Iris pigment epithelial cell (primary cell): ENCODE measurements at regions not wholly inside any gene's neighbourhood (a gene's known extent, or its start where the extent isn't known, plus 50 kb on each side); places are given as distances from the start of the nearest gene placed in this dataset.
"Not testable (repeated sequence)": the region's sequence is repeated elsewhere in the genome, so short reads cannot be mapped to it uniquely, and the experiment has no call there.

Source experiments
- DNase-seq: peaks from one replicate; pipeline ENCODE4 v3.0.0-alpha.2; 2011; ENCODE audit warnings: low read depth

DNA sequence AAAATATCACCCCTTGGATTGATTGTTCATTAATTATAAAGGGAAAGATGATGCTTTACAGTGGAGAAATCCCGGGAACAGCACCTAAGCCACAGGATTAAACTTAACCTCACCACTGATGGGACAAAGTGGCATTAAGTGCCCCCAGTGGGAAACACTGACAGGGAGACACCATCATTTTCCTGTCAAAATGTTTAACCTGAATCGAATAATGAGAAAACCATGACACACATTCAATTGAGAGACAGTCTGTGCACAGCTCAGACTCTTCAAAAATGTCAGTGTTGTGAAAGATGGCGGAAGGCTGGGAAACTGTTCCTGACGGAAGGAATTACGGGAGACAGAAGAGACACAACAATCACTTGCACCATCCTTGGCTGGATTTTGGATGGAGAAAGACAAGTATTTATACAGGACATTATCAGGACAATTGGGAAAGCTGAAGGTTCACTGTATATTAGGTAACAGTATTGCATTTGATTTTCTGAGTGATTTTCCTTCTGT, 111.8 kb upstream of the ASB18 start:
- DNase-seq, result no peak

DNA sequence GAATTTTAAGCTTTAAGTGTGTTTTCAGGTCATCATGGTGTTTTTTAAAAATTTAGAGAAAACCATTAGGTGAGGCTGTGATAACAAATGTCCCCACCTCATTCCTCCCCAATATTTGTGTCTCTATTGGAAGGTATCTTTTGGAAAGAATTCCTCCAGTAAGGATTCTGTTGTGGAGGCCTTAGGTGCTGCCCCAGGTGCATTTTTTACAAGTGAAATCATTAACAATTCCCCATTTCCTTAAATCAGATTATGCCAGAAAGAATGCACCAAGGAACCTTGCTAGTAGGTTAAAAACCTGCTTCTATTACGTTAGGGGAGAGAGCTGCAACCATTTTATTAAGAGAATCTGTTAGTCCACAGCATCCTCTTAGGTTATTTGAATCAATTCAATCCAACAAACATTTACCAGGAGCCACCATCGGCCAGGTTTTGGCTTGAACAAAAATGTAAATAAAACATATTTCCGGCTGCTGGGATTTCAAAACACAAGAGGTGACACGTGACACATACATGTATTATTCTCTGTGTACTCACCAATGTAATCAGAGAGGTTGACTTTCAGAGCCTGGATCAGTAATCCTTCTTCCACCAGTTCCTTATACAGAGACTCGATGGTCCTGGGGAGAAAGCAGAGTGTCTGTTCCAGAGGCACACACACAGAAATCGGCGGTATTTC, 112.5 kb upstream of the ASB18 start:
- DNase-seq, result no peak

DNA sequence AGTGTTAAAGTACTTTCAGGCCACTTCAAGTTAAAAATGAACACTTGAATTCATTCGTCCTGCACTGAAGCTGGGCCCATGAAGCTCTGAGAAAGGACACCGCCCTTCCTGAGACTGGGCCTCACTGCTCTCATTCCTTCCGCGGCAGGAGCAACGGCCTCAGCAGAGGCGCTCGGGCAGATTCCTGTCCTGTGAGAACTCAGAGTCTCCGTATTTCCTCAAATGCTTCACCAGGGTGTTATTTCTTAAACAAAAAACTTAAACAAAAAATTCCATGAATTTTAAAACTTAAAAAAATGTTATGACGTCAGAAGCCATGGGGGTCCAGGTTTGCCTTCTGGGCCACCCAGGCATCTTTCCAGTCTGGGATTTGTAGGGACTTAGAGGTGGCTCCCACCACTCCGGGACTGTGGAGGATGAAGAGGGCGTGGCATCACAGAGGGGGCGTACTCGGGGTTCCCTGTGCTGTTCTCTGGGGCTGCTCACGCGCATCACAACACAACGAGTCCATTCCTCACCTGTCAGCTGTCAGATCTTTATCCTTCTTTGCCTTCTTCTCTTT, 115.9 kb upstream of the ASB18 start:
- DNase-seq, result no peak

DNA sequence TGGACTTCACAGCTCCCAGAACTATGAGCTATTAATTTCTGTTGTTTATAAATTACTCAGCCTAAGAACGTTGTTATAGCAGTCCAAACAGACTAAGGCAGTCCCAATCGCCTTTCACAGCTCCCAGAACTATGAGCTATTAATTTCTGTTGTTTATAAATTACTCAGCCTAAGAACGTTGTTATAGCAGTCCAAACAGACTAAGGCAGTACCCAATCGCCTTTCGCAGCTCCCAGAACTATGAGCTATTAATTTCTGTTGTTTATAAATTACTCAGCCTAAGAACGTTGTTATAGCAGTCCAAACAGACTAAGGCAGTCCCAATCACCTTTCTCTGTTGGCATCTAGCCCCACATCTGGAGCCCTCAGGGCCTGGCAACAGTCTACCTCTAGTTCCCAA, 117.0 kb upstream of the ASB18 start:
- not testable (repeated sequence) for DNase-seq

DNA sequence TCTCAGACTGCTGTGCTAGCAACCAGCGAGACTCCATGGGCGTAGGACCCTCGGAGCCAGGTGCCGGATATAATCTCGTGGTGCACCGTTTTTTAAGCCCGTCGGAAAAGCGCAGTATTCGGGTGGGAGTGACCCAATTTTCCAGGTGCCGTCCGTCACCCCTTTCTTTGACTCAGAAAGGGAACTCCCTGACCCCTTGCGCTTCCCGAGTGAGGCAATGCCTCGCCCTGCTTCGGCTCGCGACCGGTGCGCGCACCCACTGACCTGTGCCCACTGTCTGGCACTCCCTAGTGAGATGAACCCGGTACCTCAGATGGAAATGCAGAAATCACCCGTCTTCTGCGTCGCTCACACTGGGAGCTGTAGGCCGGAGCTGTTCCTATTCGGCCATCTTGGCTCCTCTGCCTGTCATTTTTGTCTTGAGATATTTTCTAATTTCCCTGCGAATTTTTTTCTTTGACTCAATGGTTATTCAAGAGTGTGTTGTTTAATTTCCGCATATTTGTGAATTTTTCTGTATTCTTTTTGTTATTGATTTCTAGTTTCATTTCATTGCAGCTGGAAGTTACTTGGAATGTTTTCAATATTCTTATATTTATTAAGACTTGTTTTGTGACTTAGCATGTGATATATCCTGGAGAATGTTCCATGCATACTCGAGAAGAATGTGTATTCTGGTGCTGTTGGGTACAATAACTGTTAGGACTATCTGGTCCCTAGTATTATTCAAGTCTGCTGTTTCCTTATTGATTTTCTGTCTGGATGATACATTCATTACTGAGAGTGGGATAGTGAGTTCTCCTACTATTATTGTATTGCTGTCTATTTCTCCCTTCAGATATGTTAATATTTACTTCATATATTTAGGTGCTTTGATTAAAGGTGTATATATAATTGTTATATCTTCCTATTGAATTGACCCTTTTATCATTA, 125.3 kb upstream of the ASB18 start:
- DNase-seq, result not testable (repeated sequence)

DNA sequence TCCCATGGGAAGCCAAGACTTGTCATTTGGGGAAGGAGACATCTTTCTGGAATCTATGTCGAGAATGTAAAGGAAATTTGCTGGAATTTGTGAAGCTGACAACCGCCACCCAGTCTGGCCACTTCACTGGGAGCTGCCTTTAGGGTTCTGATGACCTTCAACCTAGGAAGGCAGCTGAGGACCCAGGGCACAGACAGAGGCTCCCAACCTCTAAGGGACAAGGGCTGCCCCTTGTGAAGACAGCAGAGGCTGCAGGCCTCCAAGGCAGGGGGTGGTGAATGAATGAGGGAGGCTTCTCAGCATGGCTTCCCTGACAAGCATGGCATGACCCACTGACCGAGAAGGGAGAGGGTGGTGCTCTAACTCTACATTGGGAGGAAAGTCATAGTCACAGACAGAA, 128.9 kb upstream of the ASB18 start:
- no peak for DNase-seq

DNA sequence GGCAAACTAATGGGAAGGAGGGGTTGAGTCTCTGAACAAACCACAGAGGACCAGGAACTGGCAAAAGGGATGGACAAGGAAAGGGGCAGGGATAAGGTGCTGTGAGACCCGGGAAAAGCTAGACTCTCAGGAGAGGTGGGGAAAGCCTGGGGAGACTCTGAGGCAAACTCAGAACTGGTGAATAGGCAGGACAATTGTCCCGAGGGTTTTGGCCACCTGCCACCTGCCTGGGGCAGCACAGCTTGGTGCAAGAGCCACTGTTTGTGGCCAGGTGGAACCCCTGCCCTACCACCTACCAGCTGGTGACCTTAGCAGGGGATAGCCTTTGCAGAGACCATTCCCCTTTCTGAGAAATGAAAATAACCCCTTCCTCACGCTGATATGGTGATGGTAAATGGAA, 129.4 kb upstream of the ASB18 start:
- no peak for DNase-seq

DNA sequence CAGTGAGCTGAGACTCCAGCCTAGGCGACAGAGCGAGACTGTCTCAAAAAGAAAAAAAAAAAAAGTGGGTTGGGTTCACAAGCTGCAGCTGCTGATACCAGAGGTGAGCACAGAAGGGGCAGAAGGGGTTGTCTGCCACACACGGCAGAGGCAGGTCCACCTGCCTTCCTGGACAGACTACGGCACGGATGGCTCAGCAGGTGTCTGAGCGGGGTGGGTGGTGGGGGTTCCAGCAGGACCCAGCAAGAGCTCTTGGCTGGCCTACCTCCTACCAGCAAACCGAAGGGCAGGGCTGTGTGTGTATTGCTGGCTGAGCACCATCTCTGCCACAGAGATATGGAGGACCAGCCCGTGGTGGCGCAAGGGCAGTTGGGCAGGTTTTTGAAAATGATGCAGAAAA, 130.4 kb upstream of the ASB18 start:
- DNase-seq, result no peak

DNA sequence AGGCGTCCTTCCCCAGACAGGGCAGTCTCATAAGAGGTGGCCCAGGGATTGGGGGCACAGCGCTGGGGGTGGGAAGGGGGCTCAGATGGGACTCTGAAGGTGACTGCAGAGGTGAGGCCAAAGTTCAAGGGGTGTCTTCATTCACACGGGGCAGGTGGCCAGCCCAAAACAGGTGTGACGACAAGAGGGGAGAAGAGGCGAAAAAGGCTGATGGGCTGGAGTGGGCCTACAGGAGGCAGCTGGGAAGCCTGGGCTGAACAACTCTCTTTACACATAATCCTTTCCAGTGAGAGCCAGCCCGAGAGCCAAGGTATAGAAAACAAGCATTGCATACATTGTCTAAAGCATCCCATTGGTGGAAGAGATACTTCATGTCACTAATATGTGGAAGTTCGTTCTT, 130.9 kb upstream of the ASB18 start:
- DNase-seq, result no peak

DNA sequence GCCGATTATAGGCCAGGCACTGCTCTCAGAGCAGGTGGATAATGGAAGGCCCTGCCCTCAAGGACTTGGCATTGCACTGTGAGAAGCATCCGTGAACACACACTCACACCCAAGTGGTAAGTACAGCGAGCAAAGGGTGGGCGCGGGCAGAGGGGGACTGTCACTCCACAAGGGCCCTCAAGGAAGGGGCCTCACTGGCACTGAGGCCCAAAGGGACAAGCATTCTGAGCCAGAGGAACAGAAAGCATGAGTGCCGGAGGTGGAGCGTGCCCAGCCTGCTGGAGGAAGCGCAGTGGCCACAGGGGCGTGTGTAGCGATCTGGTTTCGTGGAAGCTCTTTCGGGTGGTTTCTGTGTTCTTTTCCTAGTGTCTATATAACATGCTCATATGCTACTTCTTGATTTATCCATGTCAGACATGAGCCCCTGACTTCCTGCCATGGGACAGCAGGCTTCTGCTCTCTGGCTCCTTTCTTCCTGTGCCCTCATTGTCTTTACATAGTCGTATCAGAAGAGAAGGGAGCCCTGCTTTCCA, 132.7 kb upstream of the ASB18 start:
- DNase-seq, result no peak

DNA sequence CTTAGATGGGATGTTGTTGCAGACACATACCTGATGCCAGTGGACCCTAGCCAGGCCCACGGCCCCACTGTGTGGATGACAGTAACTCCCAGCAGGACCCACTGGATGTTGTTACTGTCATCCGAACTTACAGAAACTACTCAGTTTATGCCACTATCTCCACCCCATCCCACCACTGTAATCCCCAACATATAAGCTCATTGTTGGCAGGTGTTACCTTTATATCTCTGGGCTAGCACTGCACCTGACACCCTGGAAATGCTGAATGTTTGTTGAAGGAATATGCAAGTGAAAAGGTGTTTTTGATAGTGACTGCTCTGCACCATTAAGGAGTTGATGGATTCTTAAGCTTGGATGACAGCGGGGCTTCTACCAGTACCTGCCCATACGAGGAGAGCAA, 133.5 kb upstream of the ASB18 start:
- no peak for DNase-seq

DNA sequence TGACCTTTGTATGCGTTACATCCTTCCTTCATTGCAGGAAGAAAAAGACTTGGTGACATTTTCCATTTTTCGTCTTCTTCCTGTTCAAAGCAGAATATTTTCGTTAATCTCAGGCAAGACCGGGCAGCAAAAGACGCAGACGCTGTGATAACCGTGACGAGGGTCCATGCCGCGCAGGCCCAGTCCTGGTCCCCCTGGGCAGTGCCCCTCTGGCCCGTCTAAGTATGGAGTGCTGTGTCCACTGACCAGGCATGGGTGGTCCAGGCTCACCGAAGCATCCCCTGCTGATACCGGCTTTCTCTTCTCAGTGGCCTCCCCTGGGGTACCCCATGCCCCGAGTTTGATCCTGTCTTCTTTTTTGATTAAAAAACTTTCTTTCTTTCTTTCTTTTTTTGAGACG, 135.2 kb upstream of the ASB18 start:
- DNase-seq, result no peak

DNA sequence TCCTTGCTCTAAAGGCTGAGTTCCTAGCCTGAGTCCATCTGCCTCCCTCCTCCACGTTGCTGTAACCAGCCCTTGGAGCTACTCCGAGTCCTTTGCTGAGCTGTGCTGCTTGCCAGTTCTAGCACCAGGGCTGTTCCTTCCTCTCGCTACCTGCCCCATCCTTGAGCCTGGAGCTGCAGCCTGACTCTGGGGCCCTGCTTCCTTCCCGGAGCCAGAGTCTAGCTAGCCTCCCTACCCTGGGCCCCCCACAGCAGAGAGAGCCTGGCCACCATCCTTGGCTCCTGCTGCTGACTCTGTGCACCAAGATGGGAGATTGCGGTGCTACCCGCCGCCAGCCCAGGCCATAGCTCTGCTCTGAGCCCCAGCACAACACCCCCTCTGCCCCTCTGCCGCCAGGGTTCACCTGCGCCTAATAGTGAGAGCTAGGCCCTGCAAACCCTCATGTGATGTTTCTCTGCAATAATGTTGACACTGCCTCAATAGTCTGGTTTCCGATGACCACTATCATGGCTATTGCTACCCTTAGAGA, 135.9 kb upstream of the ASB18 start:
- no peak for DNase-seq

DNA sequence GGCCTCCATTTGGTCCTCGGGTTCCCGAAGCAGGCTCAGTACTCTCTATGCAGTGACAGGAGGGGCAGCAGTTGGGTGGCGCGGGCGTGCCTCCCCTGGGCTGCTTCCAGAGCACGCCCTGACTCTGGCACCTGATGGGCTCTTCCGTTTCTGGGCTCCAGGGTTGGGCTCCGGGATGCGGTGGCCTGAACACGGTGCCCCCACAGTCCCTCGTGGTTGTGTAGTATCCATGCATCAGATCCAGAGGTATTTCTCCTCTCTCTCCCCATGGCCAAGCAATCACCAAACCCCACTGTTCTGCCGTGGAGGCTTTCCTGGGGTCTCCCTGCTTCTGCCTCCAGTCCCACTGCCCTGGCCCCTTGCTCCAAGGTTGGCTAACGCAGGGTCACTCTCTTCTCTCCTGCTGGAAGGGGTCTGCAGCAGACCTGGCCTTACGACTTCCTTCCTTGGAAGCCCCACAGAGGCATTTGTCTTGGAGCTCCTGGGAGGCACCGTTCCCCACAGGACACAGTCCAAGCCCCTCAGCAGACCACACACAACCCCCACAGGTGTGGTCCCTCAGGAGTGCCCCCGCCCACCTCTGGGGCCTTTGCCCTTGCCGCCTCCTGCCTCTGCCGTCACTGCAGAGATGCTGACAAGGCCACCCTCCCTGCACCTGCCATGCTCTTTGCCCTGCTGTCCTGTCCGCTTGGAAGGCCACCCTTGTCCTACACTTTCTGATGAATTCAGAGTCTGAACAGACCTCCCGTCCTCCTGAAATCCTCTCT, 136.6 kb upstream of the ASB18 start:
- no peak for DNase-seq

DNA sequence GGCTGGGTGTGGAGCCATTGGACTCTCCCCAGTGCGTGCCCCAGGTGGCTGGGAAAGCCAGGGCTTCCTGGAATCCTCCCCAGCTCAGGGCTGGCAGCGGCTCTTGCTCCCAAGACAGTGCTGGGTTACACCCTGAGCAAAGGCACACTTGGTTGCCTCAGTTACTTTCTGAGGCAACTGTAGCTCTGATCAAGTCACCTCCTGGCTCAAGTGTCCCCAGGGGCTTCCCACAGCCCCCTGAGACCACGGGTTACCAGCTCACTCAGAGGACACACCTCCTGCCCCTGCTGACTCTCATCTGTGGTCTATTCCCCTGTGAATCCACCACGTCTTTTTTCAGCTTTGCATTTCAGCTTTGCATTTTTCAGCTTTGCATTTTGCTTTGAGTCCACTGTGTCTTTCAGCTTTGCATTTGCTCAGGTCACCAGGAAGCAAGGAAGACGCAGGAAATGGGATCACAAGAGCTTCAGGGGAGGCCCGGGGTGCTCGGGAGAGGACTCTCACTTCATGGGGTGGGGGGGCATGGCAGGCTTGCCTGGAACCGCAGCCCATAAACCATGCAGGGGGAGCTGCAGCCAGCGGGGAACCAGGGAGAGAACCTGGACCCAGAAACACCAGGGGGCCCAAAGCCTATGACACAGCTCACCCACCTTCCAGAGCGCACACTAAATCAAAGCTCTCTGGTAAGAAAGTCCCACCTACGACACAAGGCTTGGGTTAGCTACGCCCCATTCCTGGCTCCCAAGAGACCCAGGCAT, 138.0 kb upstream of the ASB18 start:
- no peak for DNase-seq

DNA sequence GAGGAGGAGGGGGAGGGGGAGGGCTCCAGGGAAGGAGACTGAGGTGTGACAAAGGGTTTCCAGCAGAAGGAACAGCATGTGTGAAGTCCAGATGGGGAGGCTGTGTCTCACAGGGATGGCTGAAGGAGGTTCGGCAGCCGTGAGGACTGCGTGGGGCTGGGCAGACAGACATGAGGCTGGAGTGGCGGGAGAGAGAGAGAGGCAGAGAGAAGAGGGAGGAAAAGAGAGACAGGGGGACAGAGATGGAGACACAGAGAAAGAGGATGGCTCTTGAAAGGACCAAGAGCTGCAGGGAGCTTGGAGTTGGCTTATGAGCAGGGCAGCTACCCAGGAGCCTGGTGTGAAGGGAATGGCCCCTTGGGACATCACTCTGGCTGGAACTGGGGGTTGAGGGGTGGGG, 138.9 kb upstream of the ASB18 start:
- no peak for DNase-seq

DNA sequence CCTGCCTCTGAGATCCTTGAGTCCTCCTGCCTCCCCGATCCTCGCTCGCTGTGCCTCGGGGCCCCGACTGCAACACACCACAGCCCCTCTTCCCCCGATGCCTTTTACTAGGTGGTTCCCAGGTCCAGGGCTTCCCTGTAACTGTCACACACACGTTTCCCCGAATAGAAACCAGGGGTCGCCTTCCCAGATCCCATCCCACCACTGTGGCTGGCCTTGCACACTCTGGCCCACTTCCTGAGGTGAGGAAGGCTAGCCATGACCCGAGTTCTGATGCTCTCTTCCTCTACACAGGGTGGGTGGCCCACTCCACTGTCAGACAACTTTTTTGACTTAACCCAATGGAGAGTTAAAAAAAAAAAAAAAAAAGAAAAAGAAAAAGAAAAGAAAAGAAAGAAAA, 139.6 kb upstream of the ASB18 start:
- no peak for DNase-seq

DNA sequence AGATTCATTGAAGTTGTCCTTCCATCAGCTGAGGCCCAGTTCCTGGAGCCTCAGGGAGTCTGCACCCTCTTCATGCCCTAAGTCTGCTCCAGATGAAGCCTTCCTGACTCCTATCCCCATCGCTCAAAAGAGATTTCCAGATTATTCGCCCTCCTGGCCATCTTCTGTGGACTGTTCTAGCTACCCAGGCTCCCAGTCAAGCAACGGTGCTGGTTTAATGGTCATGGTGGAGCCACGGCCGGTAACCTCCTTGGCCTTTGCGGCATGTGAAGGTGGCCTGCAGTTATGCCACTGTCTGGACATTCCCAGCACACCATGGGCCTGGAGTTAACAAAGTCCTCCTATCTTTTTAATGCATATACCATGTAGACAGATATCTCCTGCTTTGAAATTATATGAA, 140.1 kb upstream of the ASB18 start:
- no peak for DNase-seq

DNA sequence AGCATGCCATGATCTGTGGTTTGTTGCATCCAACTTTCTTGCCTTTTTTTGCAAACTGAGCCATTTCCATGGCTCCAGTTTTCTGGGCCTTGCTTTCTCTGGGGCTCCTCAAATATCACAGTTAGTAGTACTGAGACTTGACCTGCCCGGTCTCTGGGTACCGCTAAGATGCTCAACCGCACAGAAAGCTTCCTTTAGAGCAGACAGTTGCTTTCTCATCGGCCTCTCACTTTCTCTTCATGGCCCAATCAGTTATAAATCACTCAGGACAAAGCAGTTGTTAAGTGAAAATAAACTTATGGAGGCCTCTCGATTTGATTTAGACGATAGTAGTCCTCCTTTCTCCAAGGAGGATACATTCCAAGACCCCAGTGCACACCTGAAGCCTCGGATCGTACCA, 141.2 kb upstream of the ASB18 start:
- DNase-seq, result no peak

DNA sequence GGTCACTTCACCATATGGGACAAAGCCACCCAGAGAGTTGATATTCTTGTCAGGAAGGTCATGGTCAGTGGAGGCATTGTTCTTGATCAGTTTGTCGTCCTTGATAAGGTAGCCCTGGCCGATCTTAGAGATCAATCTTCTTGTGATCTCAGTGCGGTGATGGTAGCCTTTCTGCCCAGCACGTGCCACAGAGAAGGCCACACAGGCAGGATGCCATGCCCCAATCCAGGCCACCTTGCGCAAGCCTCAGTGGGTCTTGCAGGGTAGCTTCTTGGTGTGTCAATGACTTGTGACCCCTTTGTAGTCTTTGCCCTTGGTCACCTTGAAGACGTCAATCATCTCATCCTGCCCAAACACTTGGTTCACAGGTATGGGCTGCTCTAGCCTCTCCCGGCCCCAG, 143.9 kb upstream of the ASB18 start:
- no peak for DNase-seq

DNA sequence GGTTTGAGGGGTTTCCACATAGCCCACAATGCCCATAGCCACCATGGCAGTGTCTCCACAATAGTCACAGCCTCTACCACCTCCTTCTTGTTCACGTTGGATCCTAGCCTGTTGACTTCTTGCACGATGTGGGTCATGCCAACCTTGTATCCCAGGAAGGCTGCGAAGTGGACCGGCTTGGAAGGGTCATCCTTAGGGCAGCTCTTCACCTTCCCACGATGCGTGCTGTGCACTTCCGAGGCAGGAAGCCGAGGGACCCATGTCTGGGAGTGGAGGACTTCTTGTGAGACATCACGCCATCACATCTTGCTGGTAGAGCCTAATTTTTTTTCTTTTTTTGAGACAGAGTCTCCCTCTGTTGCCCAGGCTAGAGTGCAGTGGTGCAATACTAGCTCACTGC, 144.6 kb upstream of the ASB18 start:
- DNase-seq, result no peak
